ENCODE measurements at regions not wholly inside any gene's neighbourhood (a gene's known extent, or its start where the extent isn't known, plus 50 kb on each side); places are given as distances from the start of the nearest gene placed in this dataset.

DNA sequence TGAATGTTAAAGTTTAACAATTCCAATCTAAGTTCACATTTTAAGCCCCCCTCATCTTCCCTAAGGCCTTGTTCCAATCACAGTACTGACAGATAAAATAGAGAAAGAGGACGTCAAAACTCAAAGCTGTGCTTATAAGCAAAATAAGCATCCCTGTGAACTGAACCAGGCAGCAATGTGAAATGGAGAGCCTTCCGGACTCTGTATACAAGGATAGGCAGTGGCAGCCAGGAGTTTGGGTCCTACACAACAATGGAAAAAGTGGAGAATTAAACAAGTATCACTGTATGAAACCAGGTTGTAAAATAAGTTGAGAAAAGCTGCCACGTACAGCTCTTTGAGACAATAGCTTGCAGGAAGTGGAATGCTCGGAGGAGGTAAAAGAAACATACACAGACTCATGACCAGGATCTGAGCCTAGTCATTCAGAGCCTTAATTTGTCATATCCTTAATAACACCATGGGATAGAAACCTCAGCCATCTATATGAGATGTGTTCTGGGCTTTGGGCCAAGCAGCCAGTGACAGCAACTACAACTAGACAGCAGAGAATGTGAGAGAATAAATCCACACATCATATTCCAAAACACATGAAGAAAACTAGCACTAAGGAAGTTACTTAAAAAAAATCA, 55.2 kb upstream of the PALMD start:
- no peaks in the 10 kb centered on the region for H3K4me1 Mint-ChIP-seq
- peaks cover 13% of the 10 kb centered on the region for H3K27me3 Mint-ChIP-seq
- peaks cover 0 to 4% of the 10 kb centered on the region in 2 donors for H3K9me3 Mint-ChIP-seq
- ATAC-seq (no peak), DNase-seq (no peak)
- H3K27ac Mint-ChIP-seq: no peak overlapping the region
- H3K4me3 Mint-ChIP-seq: no peak overlapping the region

DNA sequence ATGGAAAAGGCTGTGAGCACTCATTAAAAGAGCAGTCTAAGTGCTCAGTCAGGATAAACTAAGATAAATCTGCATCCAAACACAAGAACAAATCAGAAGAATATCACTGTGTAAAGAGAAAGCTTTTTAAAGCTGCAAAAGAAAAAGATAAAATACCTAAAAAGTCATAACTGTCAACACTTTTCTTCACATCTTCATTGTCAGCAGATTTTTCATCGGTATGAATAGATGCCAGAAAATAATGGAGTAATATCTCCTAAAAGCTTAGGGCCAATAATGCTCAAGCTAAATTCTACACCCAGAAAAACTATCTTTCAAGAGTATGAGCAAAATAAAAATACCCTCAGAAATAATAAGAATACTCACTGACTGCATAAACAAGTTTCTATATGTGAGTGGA, 54.0 kb upstream of the PALMD start:
- no peak for DNase-seq
- H3K9me3 Mint-ChIP-seq: peaks cover 2 to 4% of the 10 kb centered on the region in 2 donors
- H3K4me1 Mint-ChIP-seq: no peaks in the 10 kb centered on the region
- no peak for ATAC-seq
- no peak overlapping the region for H3K4me3 Mint-ChIP-seq
- H3K27me3 Mint-ChIP-seq: peaks cover 15% of the 10 kb centered on the region
- H3K27ac Mint-ChIP-seq: no peak overlapping the region

DNA sequence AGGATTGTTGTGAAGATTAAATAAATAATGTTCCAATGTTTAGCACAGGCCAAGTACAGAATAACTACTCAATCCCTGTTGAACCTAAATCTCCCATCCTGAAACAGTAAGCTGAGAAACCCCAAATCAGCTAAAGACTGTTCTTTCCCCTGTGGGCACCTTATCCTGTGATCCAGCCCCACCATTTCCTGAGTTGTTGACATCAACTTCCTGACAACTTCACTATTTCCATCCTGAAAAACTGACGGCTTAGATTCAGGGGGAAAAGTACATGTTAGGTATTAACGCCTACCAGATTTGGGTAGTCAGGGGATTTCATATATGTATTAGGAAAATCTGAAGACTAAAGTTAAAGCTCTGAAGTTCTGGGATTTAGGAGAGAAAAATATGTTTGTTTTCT, 51.7 kb upstream of the PALMD start:
- no peak for DNase-seq
- Mint-ChIP-seq H3K27ac (no peak overlapping the region), H3K9me3 (peaks cover 4 to 7% of the 10 kb centered on the region in 2 donors)

DNA sequence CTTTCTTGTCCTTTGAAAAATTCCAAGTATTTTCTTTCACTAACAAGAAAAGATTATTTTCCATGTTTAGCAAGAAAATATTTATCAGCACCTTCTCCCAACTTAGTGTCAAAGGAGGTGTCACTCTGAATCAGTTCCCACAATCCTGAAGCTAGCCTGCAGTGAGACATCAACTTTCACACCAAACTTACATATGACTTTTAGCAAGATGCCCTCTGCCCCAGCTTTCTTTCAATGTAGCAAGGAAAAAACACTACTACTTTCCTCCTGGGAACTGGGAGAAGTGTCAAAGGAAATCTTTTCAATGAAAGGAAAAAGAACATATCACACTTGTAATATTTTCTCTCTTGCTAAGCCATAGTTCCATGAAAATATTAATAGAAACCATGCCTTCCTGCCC, 50.9 kb upstream of the PALMD start:
- H3K9me3 Mint-ChIP-seq: peaks cover 4 to 7% of the 10 kb centered on the region in 2 donors
- no peak overlapping the region for H3K4me3 Mint-ChIP-seq
- H3K27ac Mint-ChIP-seq: no peak overlapping the region
- H3K27me3 Mint-ChIP-seq: peaks cover 20% of the 10 kb centered on the region
- H3K4me1 Mint-ChIP-seq: no peaks in the 10 kb centered on the region
- DNase-seq: no peak
- ATAC-seq: no peak

More for the DNA sequence above, 51.7 kb upstream of the PALMD start:
- H3K27me3 Mint-ChIP-seq: peaks cover 20% of the 10 kb centered on the region
- no peak for ATAC-seq
- H3K4me1 Mint-ChIP-seq: no peaks in the 10 kb centered on the region
- no peak overlapping the region for H3K4me3 Mint-ChIP-seq

DNA sequence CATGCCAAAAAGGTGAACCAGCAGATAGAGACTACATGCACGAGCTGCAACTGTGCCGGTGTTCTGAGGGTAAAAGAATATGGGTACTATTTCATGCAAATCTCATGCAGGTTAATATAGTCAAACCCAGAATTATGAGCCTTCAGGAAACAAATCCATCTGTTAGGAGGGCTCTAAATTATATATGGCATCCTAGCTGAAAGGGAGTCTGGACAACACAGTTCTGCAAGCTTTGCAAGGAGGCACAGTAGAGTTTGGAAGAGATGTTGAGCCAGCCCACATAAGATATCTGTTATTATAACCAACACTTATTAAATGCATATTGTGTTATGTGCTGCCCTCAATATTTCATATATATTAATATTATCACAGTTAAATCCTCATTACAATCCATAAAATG, 50.5 kb upstream of the PALMD start:
- Mint-ChIP-seq H3K4me3 (no peak overlapping the region), H3K27ac (no peak overlapping the region), H3K27me3 (peaks cover 16% of the 10 kb centered on the region), H3K9me3 (peaks cover 4 to 7% of the 10 kb centered on the region in 2 donors), H3K4me1 (no peaks in the 10 kb centered on the region)
- ATAC-seq (no peak), DNase-seq (no peak)

All from stimulated activated naive CD8-positive, alpha-beta T cell treated with anti-CD3 and anti-CD28 coated beads, Interleukin-15, amount 100 ng/mL, for 72 hours (primary cell).